HG03571 (cell line): ENCODE measurements at regions not wholly inside any gene's neighbourhood (a gene's known extent, or its start where the extent isn't known, plus 50 kb on each side); places are given as distances from the start of the nearest gene placed in this dataset.
"Not testable (repeated sequence)": the region's sequence is repeated elsewhere in the genome, so short reads cannot be mapped to it uniquely, and the experiment has no call there.

Experiments used
- ATAC-seq: cut with Tn5 transposase; IDR thresholded peaks from one replicate; pipeline ENCODE4 v1.9.1; 2021; ENCODE audit not compliant: unreplicated experiment

GRCh38 chr2:149892563-149892962 lies 305.0 kb upstream of the MMADHC start:
- no peak for ATAC-seq

- no peak for ATAC-seq
Observed at GRCh38 chr2:149885946-149886345, 298.4 kb upstream of the MMADHC start.

- no peak for ATAC-seq
Observed at GRCh38 chr2:149885468-149885867, 297.9 kb upstream of the MMADHC start.

GRCh38 chr2:149884871-149885270 lies 297.3 kb upstream of the MMADHC start:
- ATAC-seq, result no peak

GRCh38 chr2:149877913-149878312 lies 290.3 kb upstream of the MMADHC start:
- no peak for ATAC-seq

- ATAC-seq, result no peak
Observed at GRCh38 chr2:149877074-149877473, 289.5 kb upstream of the MMADHC start.

GRCh38 chr2:149873936-149874335 lies 286.4 kb upstream of the MMADHC start:
- no peak for ATAC-seq

- ATAC-seq, result no peak
Observed at GRCh38 chr2:149872638-149873150, 285.1 kb upstream of the MMADHC start.

- no peak for ATAC-seq
Observed at GRCh38 chr2:149872041-149872440, 284.5 kb upstream of the MMADHC start.

- ATAC-seq, result no peak
Observed at GRCh38 chr2:149871091-149871885, 283.7 kb upstream of the MMADHC start.

- no peak for ATAC-seq
Observed at GRCh38 chr2:149863227-149863626, 275.7 kb upstream of the MMADHC start.

GRCh38 chr2:149861034-149861433 lies 273.5 kb upstream of the MMADHC start:
- no peak for ATAC-seq

- no peak for ATAC-seq
Observed at GRCh38 chr2:149860276-149860921, 272.8 kb upstream of the MMADHC start.

GRCh38 chr2:149858901-149859634 lies 271.5 kb upstream of the MMADHC start:
- ATAC-seq, result no peak

GRCh38 chr2:149858216-149858615 lies 270.6 kb upstream of the MMADHC start:
- no peak for ATAC-seq

GRCh38 chr2:149857344-149857743 lies 269.8 kb upstream of the MMADHC start:
- no peak for ATAC-seq

- ATAC-seq, result not testable (repeated sequence)
Observed at GRCh38 chr2:149855859-149856258, 268.3 kb upstream of the MMADHC start.

GRCh38 chr2:149849591-149849990 lies 262.0 kb upstream of the MMADHC start:
- ATAC-seq, result no peak

- ATAC-seq, result no peak
Observed at GRCh38 chr2:149849136-149849535, 261.6 kb upstream of the MMADHC start.

GRCh38 chr2:149841396-149841795 lies 253.8 kb upstream of the MMADHC start:
- ATAC-seq, result no peak

- ATAC-seq, result no peak
Observed at GRCh38 chr2:149832324-149832723, 244.7 kb upstream of the MMADHC start.
